ENCODE measurements at regions not wholly inside any gene's neighbourhood (a gene's known extent, or its start where the extent isn't known, plus 50 kb on each side); places are given as distances from the start of the nearest gene placed in this dataset.

- TF ChIP-seq ZBTB33 (IDR thresholded peaks at IDR 0.05; ENCODE audit: borderline replicate concordance, low read depth) (no peak), EZH2phosphoT487 (IDR thresholded peaks at IDR 0.05; ENCODE audit: borderline replicate concordance, low read depth) (no peak), CTCF (IDR thresholded peaks at IDR 0.05) (no peak), EP300 (IDR thresholded peaks at IDR 0.05; ENCODE audit: borderline replicate concordance in 1 of 2, low read depth in 1 of 2, low read length in 1 of 2) (no peak)
These were observed 282.1 kb upstream of the ATP10B start for GRCh38 chr5:161134083-161134482.

Measured in SK-N-SH (cell line).